ENCODE measurements at regions not wholly inside any gene's neighbourhood (a gene's known extent, or its start where the extent isn't known, plus 50 kb on each side); places are given as distances from the start of the nearest gene placed in this dataset.
A peak's percentile ranks its signal among the peaks of the same experiment; 100 is the strongest.

DNA sequence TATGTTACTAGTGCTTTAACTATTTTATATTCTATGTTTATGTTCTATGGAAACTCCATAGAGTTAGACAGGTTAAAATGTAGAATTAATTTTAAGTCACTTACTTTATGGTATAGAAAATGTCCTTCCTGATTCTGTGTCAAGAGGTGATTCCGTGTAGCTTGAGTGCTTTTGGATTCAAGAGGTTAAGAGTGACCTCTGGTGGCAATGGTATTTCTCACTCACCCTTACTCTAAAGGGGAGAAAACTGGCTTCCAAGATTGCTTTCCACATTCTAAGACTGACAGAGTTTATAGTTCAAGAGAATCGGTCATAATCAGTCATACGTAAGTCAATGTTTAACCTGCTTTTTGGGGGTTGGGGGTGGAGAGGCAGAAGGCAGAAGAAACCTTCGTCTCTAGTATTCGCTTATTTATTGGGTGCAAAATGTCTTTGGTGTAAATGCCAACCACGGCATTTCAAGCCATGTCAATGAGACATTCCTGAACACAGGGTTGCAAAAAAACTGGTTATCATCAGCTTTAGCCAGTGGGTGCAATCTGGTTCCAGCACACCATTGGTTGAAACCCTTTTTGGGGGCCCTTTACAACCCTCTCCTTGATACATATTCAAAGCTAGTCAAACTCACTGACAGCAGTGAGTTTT lies 92.0 kb upstream of the VGLL3 start:
- DNase-seq, result peak; percentile 13
- TF ChIP-seq CTCF (IDR thresholded peaks at IDR 0.05; ENCODE audit: low read depth, low read length), result peak; percentile 68
- no peaks in the 10 kb centered on the region for H3K36me3 ChIP-seq

DNA sequence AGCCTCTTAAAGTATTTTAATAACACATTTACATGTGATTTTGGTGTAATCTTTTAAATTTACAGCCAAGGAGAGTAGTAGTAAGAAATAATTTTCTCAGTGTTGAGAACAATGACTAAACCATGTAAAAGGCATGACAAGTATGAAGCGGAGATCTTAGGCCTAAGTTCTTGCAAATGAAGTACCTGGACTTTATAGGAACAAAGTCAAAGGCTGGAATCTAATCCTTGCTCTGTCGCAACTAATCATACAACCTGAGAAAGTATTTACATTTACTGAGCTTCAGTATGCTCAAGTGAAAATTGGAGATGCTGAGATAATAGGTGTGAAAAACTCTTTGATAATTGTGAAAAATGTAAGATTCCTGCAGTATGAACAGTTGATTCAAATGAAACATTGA lies 86.4 kb upstream of the VGLL3 start:
- TF ChIP-seq CTCF (IDR thresholded peaks at IDR 0.05; ENCODE audit: low read depth, low read length), result no peak
- Histone ChIP-seq H3K27me3 (peaks cover 3% of the 10 kb centered on the region; the same call in 1 of the 2 replicates), H3K4me1 (no peaks in the 10 kb centered on the region), H3K9me3 (no peaks in the 10 kb centered on the region), H3K36me3 (no peaks in the 10 kb centered on the region), H3K4me3 (ENCODE audit: low read depth, low read length) (no peak overlapping the region)
- no peak for DNase-seq

More for the DNA sequence above, 92.0 kb upstream of the VGLL3 start:
- Histone ChIP-seq H3K4me3 (ENCODE audit: low read depth, low read length) (no peak overlapping the region), H3K27me3 (0 out of 2 replicates have a peak, but pooled peaks cover 3% of the 10 kb centered on the region), H3K9me3 (no peaks in the 10 kb centered on the region), H3K4me1 (no peaks in the 10 kb centered on the region)

- no peak for DNase-seq
- no peak overlapping the region for H3K4me3 ChIP-seq (ENCODE audit: low read depth, low read length)
- peaks cover 3% of the 10 kb centered on the region; the same call in 1 of the 2 replicates for H3K27me3 ChIP-seq
- TF ChIP-seq CTCF (IDR thresholded peaks at IDR 0.05; ENCODE audit: low read depth, low read length), result no peak
- no peaks in the 10 kb centered on the region for H3K9me3 ChIP-seq
- no peaks in the 10 kb centered on the region for H3K4me1 ChIP-seq
- no peaks in the 10 kb centered on the region for H3K36me3 ChIP-seq
Observed at GRCh38 chr3:87076946-87077345, 86.0 kb upstream of the VGLL3 start.

DNA sequence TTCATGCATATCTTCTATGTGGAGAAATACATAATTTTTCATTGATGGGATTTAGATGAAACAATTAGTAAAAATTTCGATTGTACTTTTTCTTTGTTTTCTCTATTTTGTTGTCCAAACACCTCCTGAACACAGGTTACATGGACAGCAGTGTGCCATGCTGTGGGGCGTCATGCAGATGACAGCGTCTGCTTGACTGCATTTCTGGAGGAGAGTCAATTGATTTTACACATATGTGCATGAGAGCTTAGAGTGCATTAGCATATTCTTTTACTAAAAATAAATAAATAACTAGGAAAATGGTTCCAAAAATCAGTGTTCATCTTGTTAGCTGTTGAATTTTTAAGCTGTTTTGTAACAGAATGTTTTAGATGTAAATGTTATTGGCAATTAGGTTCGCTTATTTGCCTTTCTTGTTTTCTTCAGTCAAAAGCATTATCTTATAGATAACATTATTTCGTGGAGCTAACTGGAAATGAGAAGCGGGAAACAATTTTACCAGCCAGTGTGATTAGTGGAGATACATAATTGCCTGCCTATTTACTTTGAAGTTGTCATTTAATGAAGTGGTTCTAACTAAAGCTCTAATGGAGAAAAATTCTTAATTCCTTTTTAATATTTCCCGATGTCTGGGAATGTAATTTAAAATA lies 82.7 kb upstream of the VGLL3 start:
- no peaks in the 10 kb centered on the region for H3K9me3 ChIP-seq
- no peaks in the 10 kb centered on the region for H3K4me1 ChIP-seq
- no peaks in the 10 kb centered on the region for H3K36me3 ChIP-seq
- H3K27me3 ChIP-seq, result peaks cover 3% of the 10 kb centered on the region; the same call in 1 of the 2 replicates
- H3K4me3 ChIP-seq (ENCODE audit: low read depth, low read length), result no peak overlapping the region
- TF ChIP-seq CTCF (IDR thresholded peaks at IDR 0.05; ENCODE audit: low read depth, low read length), result no peak
- DNase-seq, result no peak

DNA sequence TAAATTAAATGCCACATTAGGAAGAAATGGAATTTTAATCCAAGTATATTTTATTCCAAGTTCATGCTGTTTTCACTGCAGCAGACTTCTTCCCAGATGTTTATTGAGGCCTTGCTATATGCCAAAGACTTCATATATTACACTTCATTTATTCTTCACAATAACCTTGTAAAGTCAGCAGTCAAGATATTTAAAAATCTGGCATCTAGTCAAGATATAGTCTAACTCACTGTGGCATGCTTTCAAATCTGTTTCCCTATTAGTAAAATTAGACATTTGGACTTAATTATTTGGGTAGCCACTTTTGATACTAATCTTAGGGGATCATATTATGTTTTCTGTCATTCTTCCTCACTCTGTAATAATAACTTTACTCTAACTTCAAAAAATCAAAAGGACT lies 81.5 kb upstream of the VGLL3 start:
- Histone ChIP-seq H3K4me3 (ENCODE audit: low read depth, low read length) (no peak overlapping the region), H3K4me1 (no peaks in the 10 kb centered on the region), H3K36me3 (no peaks in the 10 kb centered on the region), H3K27me3 (peaks cover 3% of the 10 kb centered on the region; the same call in 1 of the 2 replicates), H3K9me3 (no peaks in the 10 kb centered on the region)
- DNase-seq, result no peak
- no peak for TF ChIP-seq CTCF (IDR thresholded peaks at IDR 0.05; ENCODE audit: low read depth, low read length)

- Histone ChIP-seq H3K4me1 (no peaks in the 10 kb centered on the region), H3K36me3 (no peaks in the 10 kb centered on the region), H3K9me3 (no peaks in the 10 kb centered on the region), H3K4me3 (ENCODE audit: low read depth, low read length) (no peak overlapping the region), H3K27me3 (peaks cover 3% of the 10 kb centered on the region; the same call in 1 of the 2 replicates)
- no peak for DNase-seq
- TF ChIP-seq CTCF (IDR thresholded peaks at IDR 0.05; ENCODE audit: low read depth, low read length), result no peak
Observed at GRCh38 chr3:87069971-87070370, 79.0 kb upstream of the VGLL3 start.
